ENCODE measurements at regions not wholly inside any gene's neighbourhood (a gene's known extent, or its start where the extent isn't known, plus 50 kb on each side); places are given as distances from the start of the nearest gene placed in this dataset.

DNA sequence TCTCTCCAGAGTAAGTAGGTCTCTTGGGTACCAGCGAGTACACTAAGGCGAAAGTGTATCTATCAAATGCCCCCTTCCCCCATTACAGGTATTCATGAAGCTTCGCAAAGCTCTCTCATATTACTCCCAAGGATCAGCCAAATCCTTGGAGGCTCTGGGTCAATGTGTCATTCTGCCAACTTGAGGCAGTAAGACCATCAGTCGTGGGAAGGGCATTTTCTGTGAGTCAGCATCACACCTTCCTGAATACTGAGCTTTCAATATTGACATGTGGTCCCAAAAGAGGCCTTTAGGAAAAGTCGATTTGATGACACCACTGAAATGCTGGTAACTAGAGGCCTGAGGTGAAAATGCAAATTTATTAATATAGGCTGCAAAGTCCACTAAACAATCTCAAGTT lies 323.9 kb downstream of the LRIG3 start:
- Histone ChIP-seq H3K9me3 (no peaks in the 10 kb centered on the region), H3K4me1 (peaks cover 5 to 26% (median 17%) of the 10 kb centered on the region in 3 donors), H3K36me3 (no peaks in the 10 kb centered on the region), H3K4me3 (no peak overlapping the region), H3K27me3 (no peaks in the 10 kb centered on the region), H3K27ac (no peak overlapping the region)
- ATAC-seq, result no peak
- WGBS, 2 donors (ENCODE audit: low coverage in 1 of 2), result 76 to 100% methylated on average over 1 to 5 of the region's 5 CpGs
- no peak for TF ChIP-seq POLR2AphosphoS5 (IDR thresholded peaks at IDR 0.05)
- TF ChIP-seq EP300 (IDR thresholded peaks at IDR 0.05), result no peak
- TF ChIP-seq, protein P1, sequence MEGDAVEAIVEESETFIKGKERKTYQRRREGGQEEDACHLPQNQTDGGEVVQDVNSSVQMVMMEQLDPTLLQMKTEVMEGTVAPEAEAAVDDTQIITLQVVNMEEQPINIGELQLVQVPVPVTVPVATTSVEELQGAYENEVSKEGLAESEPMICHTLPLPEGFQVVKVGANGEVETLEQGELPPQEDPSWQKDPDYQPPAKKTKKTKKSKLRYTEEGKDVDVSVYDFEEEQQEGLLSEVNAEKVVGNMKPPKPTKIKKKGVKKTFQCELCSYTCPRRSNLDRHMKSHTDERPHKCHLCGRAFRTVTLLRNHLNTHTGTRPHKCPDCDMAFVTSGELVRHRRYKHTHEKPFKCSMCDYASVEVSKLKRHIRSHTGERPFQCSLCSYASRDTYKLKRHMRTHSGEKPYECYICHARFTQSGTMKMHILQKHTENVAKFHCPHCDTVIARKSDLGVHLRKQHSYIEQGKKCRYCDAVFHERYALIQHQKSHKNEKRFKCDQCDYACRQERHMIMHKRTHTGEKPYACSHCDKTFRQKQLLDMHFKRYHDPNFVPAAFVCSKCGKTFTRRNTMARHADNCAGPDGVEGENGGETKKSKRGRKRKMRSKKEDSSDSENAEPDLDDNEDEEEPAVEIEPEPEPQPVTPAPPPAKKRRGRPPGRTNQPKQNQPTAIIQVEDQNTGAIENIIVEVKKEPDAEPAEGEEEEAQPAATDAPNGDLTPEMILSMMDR (IDR thresholded peaks at IDR 0.05), result no peak
- no peak for TF ChIP-seq POLR2A (IDR thresholded peaks at IDR 0.05)

DNA sequence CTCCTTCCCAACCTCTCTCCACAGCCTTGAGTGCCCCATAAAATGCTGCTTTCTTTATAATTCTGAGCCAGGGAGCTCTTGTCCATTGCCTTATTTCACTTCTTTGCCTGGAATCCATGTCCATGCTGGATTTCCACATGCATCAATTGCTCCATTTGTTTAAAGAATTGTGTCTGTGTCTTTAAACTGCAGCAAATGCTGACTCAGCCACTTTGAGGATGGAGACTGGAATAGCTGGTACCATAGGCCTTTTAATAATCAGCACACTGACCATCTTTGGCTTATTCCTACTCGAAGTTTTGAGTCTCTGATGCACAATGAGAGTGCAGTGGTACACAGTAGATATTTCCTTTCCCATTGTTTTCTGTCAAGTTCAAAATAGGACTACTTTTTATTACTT lies 318.8 kb downstream of the LRIG3 start:
- TF ChIP-seq POLR2AphosphoS5 (IDR thresholded peaks at IDR 0.05), result no peak
- TF ChIP-seq, protein P1 (IDR thresholded peaks at IDR 0.05), result no peak
- no peaks in the 10 kb centered on the region for H3K36me3 ChIP-seq
- no peaks in the 10 kb centered on the region for H3K9me3 ChIP-seq
- 33 to 57% methylated on average over 1 of the region's 1 CpG for WGBS, 2 donors (ENCODE audit: low coverage in 1 of 2)
- no peak for ATAC-seq
- no peaks in the 10 kb centered on the region for H3K27me3 ChIP-seq
- no peak overlapping the region for H3K4me3 ChIP-seq
- no peak overlapping the region for H3K27ac ChIP-seq
- H3K4me1 ChIP-seq, result no peaks in the 10 kb centered on the region

DNA sequence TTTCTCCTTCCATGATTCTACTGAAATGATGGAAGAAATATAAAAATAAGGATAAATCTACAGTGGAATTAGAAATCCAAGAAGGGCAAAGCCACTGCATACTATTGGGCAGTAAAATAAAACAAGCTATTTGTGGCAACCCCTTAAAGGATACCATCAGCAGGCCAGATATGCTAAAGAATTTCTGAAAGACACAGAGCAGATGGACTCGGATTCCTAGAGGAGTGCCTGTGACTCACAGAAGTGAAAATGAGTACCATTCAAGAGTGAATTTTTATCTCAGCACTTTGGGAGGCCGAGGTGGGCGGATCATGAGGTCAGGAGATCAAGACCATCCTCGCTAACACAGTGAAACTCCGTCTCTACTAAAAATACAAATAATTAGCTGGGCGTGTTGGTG lies 318.1 kb downstream of the LRIG3 start:
- Histone ChIP-seq H3K27ac (no peak overlapping the region), H3K4me1 (no peaks in the 10 kb centered on the region), H3K4me3 (no peak overlapping the region), H3K36me3 (no peaks in the 10 kb centered on the region), H3K9me3 (no peaks in the 10 kb centered on the region), H3K27me3 (no peaks in the 10 kb centered on the region)
- WGBS, 2 donors (ENCODE audit: low coverage in 1 of 2), result 83 to 100% methylated on average over 2 to 5 of the region's 6 CpGs
- TF ChIP-seq POLR2A (IDR thresholded peaks at IDR 0.05), result no peak
- TF ChIP-seq, protein P1 (IDR thresholded peaks at IDR 0.05), result no peak
- no peak for TF ChIP-seq POLR2AphosphoS5 (IDR thresholded peaks at IDR 0.05)
- no peak for TF ChIP-seq EP300 (IDR thresholded peaks at IDR 0.05)
- no peak for ATAC-seq

DNA sequence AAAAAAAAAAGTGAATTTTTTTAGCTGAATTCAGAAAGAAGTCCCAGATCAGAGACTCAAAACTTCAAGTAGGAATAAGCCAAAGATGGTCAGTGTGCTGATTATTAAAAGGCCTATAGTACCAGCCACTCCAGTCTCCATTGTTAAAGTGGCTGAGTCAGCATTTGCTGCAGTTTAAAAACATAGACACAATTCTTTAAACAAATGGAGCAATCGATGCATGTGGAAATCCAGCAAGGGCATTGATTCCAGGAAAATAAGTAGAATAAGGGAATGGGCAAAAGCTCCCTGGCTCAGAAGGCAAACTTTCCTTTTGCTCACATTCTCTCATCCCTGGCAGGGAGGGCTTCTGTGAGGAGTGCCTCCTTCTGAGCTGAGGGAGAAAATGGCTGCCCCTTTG lies 317.6 kb downstream of the LRIG3 start:
- Histone ChIP-seq H3K27ac (no peak overlapping the region), H3K27me3 (no peaks in the 10 kb centered on the region), H3K4me1 (no peaks in the 10 kb centered on the region), H3K36me3 (no peaks in the 10 kb centered on the region), H3K9me3 (no peaks in the 10 kb centered on the region), H3K4me3 (no peak overlapping the region)
- 54 to 89% methylated on average over 1 of the region's 1 CpG for WGBS, 2 donors (ENCODE audit: low coverage in 1 of 2)
- no peak for ATAC-seq
- TF ChIP-seq EP300 (IDR thresholded peaks at IDR 0.05), result no peak
- no peak for TF ChIP-seq POLR2A (IDR thresholded peaks at IDR 0.05)
- TF ChIP-seq POLR2AphosphoS5 (IDR thresholded peaks at IDR 0.05), result no peak
- TF ChIP-seq, protein P1 (IDR thresholded peaks at IDR 0.05), result no peak

DNA sequence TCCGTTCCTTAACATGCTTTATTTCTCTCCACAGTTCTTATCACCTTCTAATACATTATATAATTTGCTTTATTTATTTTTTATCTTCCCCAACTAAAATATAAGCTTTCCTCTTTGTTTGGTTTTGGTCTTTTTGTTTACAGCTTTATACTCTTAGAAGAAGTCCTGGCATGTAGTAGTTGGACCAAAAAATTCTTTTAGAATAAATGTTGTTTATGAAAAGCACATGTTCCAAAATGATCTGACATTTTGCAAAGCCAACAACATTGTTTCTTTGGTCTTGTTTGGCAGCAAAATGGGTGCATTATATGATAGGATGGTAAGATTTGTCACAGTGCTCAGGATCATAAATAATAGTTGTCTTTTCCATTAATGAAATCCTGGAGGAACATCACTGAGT lies 312.5 kb downstream of the LRIG3 start:
- Histone ChIP-seq H3K36me3 (no peaks in the 10 kb centered on the region), H3K4me1 (no peaks in the 10 kb centered on the region), H3K9me3 (no peaks in the 10 kb centered on the region), H3K27ac (no peak overlapping the region), H3K27me3 (no peaks in the 10 kb centered on the region), H3K4me3 (no peak overlapping the region)
- TF ChIP-seq POLR2A (IDR thresholded peaks at IDR 0.05) (no peak), EP300 (IDR thresholded peaks at IDR 0.05) (no peak), POLR2AphosphoS5 (IDR thresholded peaks at IDR 0.05) (no peak)
- TF ChIP-seq, protein P1 (IDR thresholded peaks at IDR 0.05), result no peak
- 0 to 25% methylated on average over 1 of the region's 1 CpG for WGBS, 2 donors (ENCODE audit: low coverage in 1 of 2)
- ATAC-seq, result no peak

Measured in gastroesophageal sphincter (tissue), 4 donors.